Transverse colon (tissue), 4 donors: ENCODE measurements at regions not wholly inside any gene's neighbourhood (a gene's known extent, or its start where the extent isn't known, plus 50 kb on each side); places are given as distances from the start of the nearest gene placed in this dataset.

Source experiments
- DNase-seq: peaks from one replicate; pipeline ENCODE4 v3.0.0-alpha.2; 2019
- H3K27ac ChIP-seq, 4 donors: fragments of 200-600 bp; sonication (generic); 2 replicates each; pipeline ENCODE4 v1.5.1; 2016 to 2018; ENCODE audit warnings: inconsistent platforms in 4 of 4
- H3K27me3 ChIP-seq: fragments of 200-600 bp; sonication (generic); 2 replicates; pipeline ENCODE4 v1.5.1; 2017; ENCODE audit warnings: inconsistent platforms
- H3K36me3 ChIP-seq, 4 donors: fragments of 200-600 bp; sonication (generic); 2 replicates each; pipeline ENCODE4 v1.5.1; 2017 to 2019; ENCODE audit warnings: inconsistent platforms in 4 of 4
- H3K4me1 ChIP-seq, 4 donors: fragments of 200-600 bp; sonication (generic); 2 replicates each; pipeline ENCODE4 v1.5.1; 2017 to 2020; ENCODE audit warnings: inconsistent platforms in 4 of 4
- H3K4me3 ChIP-seq, 4 donors: fragments of 200-600 bp; sonication (generic); 1 replicate in 1 of 4; 2 replicates in 3 of 4; pipeline versions ENCODE4 v1.5.1 to v1.6.1; 2017 to 2019; ENCODE audit warnings: inconsistent platforms in 4 of 4
- H3K9me3 ChIP-seq, 2 donors: fragments of 200-600 bp; sonication (generic); 2 replicates each; pipeline ENCODE4 v1.5.1; 2017 to 2019; ENCODE audit warnings: inconsistent platforms in 2 of 2
- EP300 ChIP-seq: sonication (generic); formaldehyde crosslinking; IDR thresholded peaks from one replicate; pipeline ENCODE4 v1.6.1; 2017; ENCODE audit warnings: antibody characterized with exemption, low read depth
- POLR2A ChIP-seq: fragments of 450-650 bp; IDR thresholded peaks from one replicate; pipeline ENCODE4 v1.6.1; 2016; ENCODE audit warnings: antibody characterized with exemption, mild to moderate bottlenecking, moderate library complexity
- POLR2AphosphoS5 ChIP-seq, 3 donors: sonication (generic); formaldehyde crosslinking; IDR thresholded peaks; one replicate each; pipeline ENCODE4 v1.6.1; 2016; ENCODE audit warnings: antibody characterized with exemption in 3 of 3
- WGBS, 2 donors: methylation state at CpG; one replicate each; pipeline ENCODE4 v1.1.5; 2018; ENCODE audit warnings: low coverage in 1 of 2; 5-methylcytosine and 5-hydroxymethylcytosine counted together
- in situ Hi-C, 4 donors: fragments of 200-750 bp; cut with MboI; loops; one replicate each; pipeline versions ENCODE4 v1.15.0 to v1.15.1; 2017; ENCODE audit warnings: low sequenced_read_pairs in 3 of 4, low pct_ligation_motif_present in 1 of 4, low pct_unique_long_range_greater_than_20kb in 1 of 4
- intact Hi-C: fragments of 100-400 bp; cut with DNase I; formaldehyde crosslinking; loops from one replicate; pipeline ENCODE4 v1.15.1; 2023; ENCODE audit warnings: low total_unique reads
- TF ChIP-seq, protein P1 (sequence below), 5 experiments: fragments of 200-600 bp in 3 of 5; fragments of 450-650 bp in 2 of 5; sonication (generic) in 3 of 5; IDR thresholded peaks; 1 replicate in 2 of 5; 2 replicates in 3 of 5; pipeline ENCODE4 v1.5.1; 2016 to 2017; ENCODE audit warnings: antibody characterized with exemption in 5 of 5, inconsistent platforms in 3 of 5, mild to moderate bottlenecking in 2 of 5, moderate library complexity in 1 of 5

DNA sequence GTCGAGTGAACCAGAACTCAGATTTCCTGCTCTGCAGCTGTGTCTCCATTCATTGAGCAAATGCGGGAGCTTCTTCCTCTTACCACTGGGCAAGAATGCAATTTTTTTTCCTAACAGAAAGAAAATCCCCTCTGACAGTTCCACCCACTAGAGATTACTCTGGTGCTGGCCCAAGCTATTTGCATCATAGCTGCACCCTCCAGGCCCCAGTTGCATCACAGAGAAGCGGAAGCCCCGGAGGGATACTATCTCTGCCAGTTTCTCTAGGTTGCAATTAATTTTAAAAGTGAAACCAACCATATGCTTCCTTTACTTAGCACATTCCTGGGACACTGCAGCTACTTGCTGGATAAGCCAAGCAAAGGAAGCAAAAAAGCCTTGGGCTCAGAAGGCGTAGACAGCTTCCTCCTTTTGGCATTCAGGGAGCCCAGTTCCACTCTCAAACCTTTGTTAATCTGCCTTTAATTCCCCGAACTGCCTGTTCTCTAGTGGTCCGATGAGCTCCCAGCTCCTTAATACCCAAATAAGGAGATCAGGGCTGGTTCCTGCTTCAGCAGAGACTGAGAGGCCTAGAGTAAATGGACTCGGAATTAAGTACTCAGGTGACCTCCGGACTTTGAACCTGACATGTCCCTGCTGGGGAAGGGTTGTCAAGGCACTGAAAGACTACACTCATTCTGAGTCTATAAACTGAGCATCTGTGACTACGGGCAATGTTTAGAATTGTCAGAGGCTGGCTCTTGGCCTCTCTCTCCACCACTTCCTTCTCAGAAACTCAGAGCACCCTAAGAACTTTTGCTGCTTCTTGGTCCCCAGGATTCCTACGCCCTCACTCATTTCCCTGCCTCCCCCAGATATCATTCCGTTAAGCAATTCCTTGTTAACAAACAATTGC lies 72.5 kb upstream of the TNFSF18 start:
- H3K36me3 ChIP-seq, result no peaks in the 10 kb centered on the region
- H3K4me1 ChIP-seq, result peaks cover 11 to 29% (median 17%) of the 10 kb centered on the region in 4 donors
- H3K27me3 ChIP-seq, result no peaks in the 10 kb centered on the region
- 34 to 38% methylated on average over 2 to 12 of the region's 12 CpGs for WGBS, 2 donors
- intact Hi-C loops, result no loop called here
- in situ Hi-C loops, result no loop called here
- TF ChIP-seq POLR2AphosphoS5 (IDR thresholded peaks at IDR 0.05) (peak in 2 of 3 donors; percentile 23 to 38), POLR2A (no peak), EP300 (no peak)
- TF ChIP-seq, protein P1, sequence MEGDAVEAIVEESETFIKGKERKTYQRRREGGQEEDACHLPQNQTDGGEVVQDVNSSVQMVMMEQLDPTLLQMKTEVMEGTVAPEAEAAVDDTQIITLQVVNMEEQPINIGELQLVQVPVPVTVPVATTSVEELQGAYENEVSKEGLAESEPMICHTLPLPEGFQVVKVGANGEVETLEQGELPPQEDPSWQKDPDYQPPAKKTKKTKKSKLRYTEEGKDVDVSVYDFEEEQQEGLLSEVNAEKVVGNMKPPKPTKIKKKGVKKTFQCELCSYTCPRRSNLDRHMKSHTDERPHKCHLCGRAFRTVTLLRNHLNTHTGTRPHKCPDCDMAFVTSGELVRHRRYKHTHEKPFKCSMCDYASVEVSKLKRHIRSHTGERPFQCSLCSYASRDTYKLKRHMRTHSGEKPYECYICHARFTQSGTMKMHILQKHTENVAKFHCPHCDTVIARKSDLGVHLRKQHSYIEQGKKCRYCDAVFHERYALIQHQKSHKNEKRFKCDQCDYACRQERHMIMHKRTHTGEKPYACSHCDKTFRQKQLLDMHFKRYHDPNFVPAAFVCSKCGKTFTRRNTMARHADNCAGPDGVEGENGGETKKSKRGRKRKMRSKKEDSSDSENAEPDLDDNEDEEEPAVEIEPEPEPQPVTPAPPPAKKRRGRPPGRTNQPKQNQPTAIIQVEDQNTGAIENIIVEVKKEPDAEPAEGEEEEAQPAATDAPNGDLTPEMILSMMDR (IDR thresholded peaks at IDR 0.05), result peak in 1 of 5 experiments; percentile 5
- H3K9me3 ChIP-seq, result no peaks in the 10 kb centered on the region
- DNase-seq, result peak; percentile 61
- H3K4me3 ChIP-seq, result peak overlapping the region in 3 of 4 donors; percentile 6 to 30 (median 6)
- peak overlapping the region; percentile 81 to 84 (median 82) for H3K27ac ChIP-seq

DNA sequence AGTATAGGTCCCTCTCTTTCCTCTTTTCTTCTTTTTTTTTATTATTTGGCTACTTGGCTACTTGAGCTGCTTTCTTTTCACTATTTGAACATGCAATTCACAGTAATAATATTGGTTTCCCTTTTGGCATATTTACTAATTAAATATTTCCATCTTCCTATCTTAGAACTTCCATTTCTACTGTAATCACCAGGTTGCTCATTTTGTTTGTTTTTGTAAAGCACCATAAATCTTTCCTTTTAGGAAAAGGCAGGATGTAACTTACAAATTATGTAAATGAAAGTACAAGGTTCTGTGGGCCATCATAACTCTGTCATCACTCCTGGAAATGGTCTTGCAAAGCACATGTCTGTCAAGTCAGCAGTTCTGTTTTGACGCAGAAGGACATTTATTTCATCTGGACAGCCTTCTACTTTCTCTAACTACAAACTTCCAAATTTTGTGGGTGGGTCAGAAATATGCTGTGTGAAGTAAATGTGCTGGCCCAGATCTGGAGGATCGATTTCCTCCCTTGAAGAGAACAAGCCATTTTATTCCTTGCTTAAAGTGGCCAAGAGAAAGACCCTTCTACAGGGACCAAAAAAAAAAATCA lies 71.7 kb upstream of the TNFSF18 start:
- H3K9me3 ChIP-seq, result no peaks in the 10 kb centered on the region
- in situ Hi-C loops, result no loop called here
- intact Hi-C loops, result no loop called here
- H3K4me3 ChIP-seq, result peak overlapping the region in 1 of 4 donors; percentile 30
- no peaks in the 10 kb centered on the region for H3K27me3 ChIP-seq
- no peaks in the 10 kb centered on the region for H3K36me3 ChIP-seq
- H3K4me1 ChIP-seq, result peaks cover 11 to 22% (median 17%) of the 10 kb centered on the region in 4 donors
- TF ChIP-seq, protein P1 (IDR thresholded peaks at IDR 0.05), result no peak
- TF ChIP-seq EP300, result no peak
- TF ChIP-seq POLR2AphosphoS5 (IDR thresholded peaks at IDR 0.05), result no peak
- no peak for TF ChIP-seq POLR2A
- H3K27ac ChIP-seq, result peak overlapping the region; percentile 81 to 84 (median 82)
- DNase-seq, result no peak
- 39 to 61% methylated on average over 2 of the region's 2 CpGs for WGBS, 2 donors

DNA sequence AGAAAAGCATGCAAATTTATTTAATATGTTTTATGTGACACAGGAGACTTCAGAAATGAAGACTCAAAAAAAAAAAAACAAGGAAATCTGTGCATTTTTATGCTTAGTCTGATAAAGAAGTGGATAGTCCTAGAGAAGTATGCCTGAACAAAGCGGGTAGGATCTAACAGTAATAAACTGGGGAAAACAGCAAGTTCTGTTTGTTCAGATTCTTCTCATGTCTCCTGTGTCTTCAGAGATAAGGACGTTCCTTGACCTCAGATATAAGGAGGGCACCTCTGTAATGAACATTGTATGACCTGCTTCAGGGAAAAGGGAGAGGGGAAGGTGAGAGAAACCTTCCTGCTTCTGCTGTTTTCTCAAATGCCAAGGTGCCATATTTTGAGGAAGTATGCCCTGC lies 67.7 kb upstream of the TNFSF18 start:
- intact Hi-C loops (loop anchor here (10.0 kb wide), 1 partner anchor 94 kb away; no protein-coding TSS in a partner anchor), in situ Hi-C loops (no loop called here)
- WGBS, 2 donors, result 64 to 83% methylated on average over 2 of the region's 2 CpGs
- peaks cover 10 to 16% (median 12%) of the 10 kb centered on the region in 4 donors for H3K4me1 ChIP-seq
- no peak for DNase-seq
- no peaks in the 10 kb centered on the region for H3K27me3 ChIP-seq
- H3K27ac ChIP-seq, result no peak overlapping the region
- TF ChIP-seq POLR2AphosphoS5 (IDR thresholded peaks at IDR 0.05) (no peak), EP300 (no peak), POLR2A (no peak)
- TF ChIP-seq, protein P1 (IDR thresholded peaks at IDR 0.05), result no peak
- no peaks in the 10 kb centered on the region for H3K36me3 ChIP-seq
- no peak overlapping the region for H3K4me3 ChIP-seq
- no peaks in the 10 kb centered on the region for H3K9me3 ChIP-seq

DNA sequence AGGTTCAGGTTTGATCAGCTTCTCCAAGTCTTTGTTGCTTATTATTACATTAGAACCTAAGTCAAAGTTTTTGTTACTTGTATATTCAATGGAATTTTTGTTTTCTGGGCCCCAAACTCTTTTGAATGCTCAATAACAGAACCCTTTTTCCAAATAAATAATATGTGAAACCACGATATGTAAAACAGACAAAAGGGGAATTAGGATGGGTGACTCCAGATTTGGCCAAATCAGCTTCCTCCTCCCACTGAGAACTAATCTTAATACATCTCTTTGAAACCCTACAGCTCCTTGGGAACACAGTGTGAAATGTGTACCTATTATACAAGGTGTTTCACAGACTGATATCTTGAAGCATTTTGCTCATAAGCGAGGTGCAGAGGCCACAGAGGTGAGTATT lies 67.0 kb upstream of the TNFSF18 start:
- H3K9me3 ChIP-seq, result no peaks in the 10 kb centered on the region
- H3K27ac ChIP-seq, result no peak overlapping the region
- WGBS, 2 donors, result 85 to 89% methylated on average over 1 to 2 of the region's 2 CpGs
- in situ Hi-C loops, result no loop called here
- no peak overlapping the region for H3K4me3 ChIP-seq
- no peaks in the 10 kb centered on the region for H3K27me3 ChIP-seq
- intact Hi-C loops, result loop anchor here (10.0 kb wide), 1 partner anchor 93 kb away; no protein-coding TSS in a partner anchor
- no peak for DNase-seq
- H3K36me3 ChIP-seq, result no peaks in the 10 kb centered on the region
- H3K4me1 ChIP-seq, result peaks cover 5 to 10% (median 8%) of the 10 kb centered on the region in 4 donors
- TF ChIP-seq, protein P1 (IDR thresholded peaks at IDR 0.05), result no peak
- no peak for TF ChIP-seq POLR2AphosphoS5 (IDR thresholded peaks at IDR 0.05)
- TF ChIP-seq EP300, result no peak
- TF ChIP-seq POLR2A, result no peak
